Pancreas (tissue), 10 donors: ENCODE measurements at regions not wholly inside any gene's neighbourhood (a gene's known extent, or its start where the extent isn't known, plus 50 kb on each side); places are given as distances from the start of the nearest gene placed in this dataset.

ENCODE experiments used
- ATAC-seq, 4 donors: fragments of 200-7000 bp; cut with Tn5 transposase; one replicate each; pipeline versions ENCODE4 v1.8.0 to v1.9.1; 2020; ENCODE audit warnings: mild to moderate bottlenecking in 4 of 4, moderate library complexity in 4 of 4
- DNase-seq, 6 donors: peaks; one replicate each; pipeline ENCODE4 v3.0.0-alpha.2; 2020
- FAIRE-seq: peaks from 2 replicates; lab custom pipeline; 2012; peaks lifted over from hg19 to GRCh38; lab: Jason Lieb, UNC
- H3K27ac ChIP-seq, 4 donors: fragments of 200-600 bp; sonication (generic); 1 replicate in 3 of 4; 2 replicates in 1 of 4; pipeline versions ENCODE4 v1.5.0 to v1.8.0; 2020
- H3K27me3 ChIP-seq, 4 donors: fragments of 200-600 bp; one replicate each; pipeline ENCODE4 v1.8.0; 2021
- H3K36me3 ChIP-seq, 3 donors: fragments of 200-600 bp; sonication (generic) in 1 of 3; one replicate each; pipeline versions ENCODE4 v1.5.0 to v1.8.0; 2020 to 2021
- H3K4me1 ChIP-seq, 3 donors: fragments of 200-600 bp; one replicate each; pipeline ENCODE4 v1.8.0; 2021
- H3K4me3 ChIP-seq, 4 donors: fragments of 200-600 bp; sonication (generic) in 2 of 4; one replicate each; pipeline versions ENCODE4 v1.5.0 to v1.8.0; 2020 to 2021
- H3K9me3 ChIP-seq, 4 donors: fragments of 200-600 bp; one replicate each; pipeline ENCODE4 v1.8.0; 2021
- CTCF ChIP-seq, 4 donors: fragments of 200-600 bp; sonication (generic) in 3 of 4; IDR thresholded peaks; one replicate each; pipeline versions ENCODE4 v1.5.0 to v1.8.0; 2021; ENCODE audit warnings: antibody characterized with exemption in 4 of 4
- WGBS, 2 donors: extraction: QIAGEN DNeasy Blood & Tissue Kit; methylation state at CpG; one replicate each; pipeline ENCODE4 v1.1.7; 2013; 5-methylcytosine and 5-hydroxymethylcytosine counted together
- intact Hi-C, 3 donors: fragments of 100-400 bp; cut with DNase I; formaldehyde crosslinking; loops; one replicate each; pipeline versions ENCODE4 v1.11.1 to v1.14.2; 2022
- donor health status: healthy with polysubstance abuse.
- donor health status: DM: no; HTN: no; CAD: no; lungs with moderate emphysema.
- donor health status: DM: no; HTN: no; CAD: no.
- donor health status: control.
- donor health status: control.
- donor health status: Bipolar disorder and iron deficiency.
- donor health status: DM: yes; HTN: yes; CAD: no.
- donor health status: DM: no; HTN: no; CAD: no.
- donor health status: DM: no; HTN: no; CAD: no.
- donor health status: DM: yes; HTN: yes; CAD: no.

DNA sequence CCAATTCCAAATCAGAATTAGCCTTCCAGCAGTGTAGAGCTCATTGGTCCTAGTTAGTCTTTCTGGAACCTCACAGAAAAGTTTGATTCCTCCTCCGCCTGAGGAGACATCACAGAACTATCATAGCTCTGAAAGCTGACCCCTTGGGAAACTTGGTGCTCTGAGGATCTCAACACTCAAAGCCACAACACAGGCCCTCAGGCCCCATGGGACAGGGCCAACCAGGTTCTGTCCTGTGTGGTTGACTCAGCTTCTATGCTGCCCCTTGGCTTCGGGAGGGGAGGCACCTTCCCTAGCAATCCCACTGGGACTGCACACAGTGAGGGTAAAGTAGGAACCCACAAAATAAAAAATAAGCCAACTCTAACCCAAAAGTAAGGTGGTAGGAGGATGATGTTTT lies 237.5 kb upstream of the ECI2 start:
- Histone ChIP-seq H3K9me3 (no peaks in the 10 kb centered on the region), H3K4me3 (no peak overlapping the region), H3K27ac (no peak overlapping the region), H3K4me1 (no peaks in the 10 kb centered on the region), H3K27me3 (no peaks in the 10 kb centered on the region), H3K36me3 (no peaks in the 10 kb centered on the region)
- no peak for TF ChIP-seq CTCF (IDR thresholded peaks at IDR 0.05)
- 90 to 96% methylated on average over 2 of the region's 2 CpGs for WGBS, 2 donors
- intact Hi-C loops, result no loop called here
- DNase-seq, result no peak
- no peak for FAIRE-seq
- ATAC-seq, result no peak

DNA sequence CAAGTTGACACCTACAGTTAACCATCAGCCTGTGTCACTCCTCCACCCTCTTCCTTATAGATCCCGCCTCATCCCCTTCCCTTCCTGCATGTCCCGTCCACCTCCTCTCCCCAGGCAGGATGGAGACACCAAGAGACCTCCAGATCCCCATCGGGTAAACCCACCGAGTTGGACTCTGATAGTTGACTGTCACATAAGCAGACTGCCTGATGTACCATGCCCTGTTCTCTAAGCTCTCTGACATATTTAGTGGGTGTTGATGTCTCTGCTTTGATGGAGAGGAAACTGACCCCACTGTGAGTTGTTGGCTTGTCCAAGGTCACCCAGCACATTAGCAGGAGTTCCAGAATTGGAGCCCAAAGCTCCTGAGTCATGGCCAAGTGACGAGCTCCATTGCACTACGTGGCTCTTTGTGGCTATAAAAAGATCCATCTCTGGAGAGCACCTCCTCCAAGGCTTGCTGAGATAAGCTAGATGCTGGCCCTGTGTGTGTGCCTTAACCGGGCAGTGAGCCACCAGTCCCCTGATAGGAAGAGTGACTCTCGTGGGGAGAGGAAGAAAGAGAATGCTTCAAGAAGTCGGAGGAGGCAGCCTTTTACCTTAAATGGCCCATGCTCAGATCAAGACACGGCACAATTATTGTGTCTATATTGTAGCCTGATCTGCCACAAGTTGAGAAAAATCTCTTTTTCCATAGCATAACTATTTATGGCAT lies 236.0 kb upstream of the ECI2 start:
- no peak overlapping the region for H3K27ac ChIP-seq
- intact Hi-C loops, result no loop called here
- no peaks in the 10 kb centered on the region for H3K27me3 ChIP-seq
- WGBS, 2 donors, result 47 to 51% methylated on average over 10 of the region's 10 CpGs
- DNase-seq, result no peak
- H3K9me3 ChIP-seq, result no peaks in the 10 kb centered on the region
- no peak overlapping the region for H3K4me3 ChIP-seq
- ATAC-seq, result peak in 3 of 4 donors; percentile 21 to 49 (median 30)
- H3K4me1 ChIP-seq, result no peaks in the 10 kb centered on the region
- no peak for TF ChIP-seq CTCF (IDR thresholded peaks at IDR 0.05)
- FAIRE-seq, result no peak
- no peaks in the 10 kb centered on the region for H3K36me3 ChIP-seq

GRCh38 chr6:4370066-4370465 lies 234.7 kb upstream of the ECI2 start:
- Histone ChIP-seq H3K36me3 (no peaks in the 10 kb centered on the region), H3K9me3 (no peaks in the 10 kb centered on the region), H3K27ac (no peak overlapping the region), H3K27me3 (no peaks in the 10 kb centered on the region), H3K4me3 (no peak overlapping the region), H3K4me1 (no peaks in the 10 kb centered on the region)
- FAIRE-seq (no peak), DNase-seq (no peak), ATAC-seq (peak in 2 of 4 donors; percentile 20 to 42)
- WGBS, 2 donors, result 56 to 63% methylated on average over 3 of the region's 3 CpGs
- no peak for TF ChIP-seq CTCF (IDR thresholded peaks at IDR 0.05)
- intact Hi-C loops, result no loop called here

GRCh38 chr6:4369616-4370015 lies 234.2 kb upstream of the ECI2 start:
- intact Hi-C loops, result no loop called here
- TF ChIP-seq CTCF (IDR thresholded peaks at IDR 0.05), result no peak
- Histone ChIP-seq H3K9me3 (no peaks in the 10 kb centered on the region), H3K4me3 (no peak overlapping the region), H3K4me1 (no peaks in the 10 kb centered on the region), H3K27me3 (no peaks in the 10 kb centered on the region), H3K27ac (no peak overlapping the region), H3K36me3 (no peaks in the 10 kb centered on the region)
- peak in 1 of 4 donors; percentile 23 for ATAC-seq
- no peak for FAIRE-seq
- WGBS, 2 donors, result 76 to 79% methylated on average over 4 of the region's 4 CpGs
- no peak for DNase-seq

- intact Hi-C loops, result no loop called here
- FAIRE-seq (no peak), DNase-seq (no peak), ATAC-seq (no peak)
- Histone ChIP-seq H3K36me3 (no peaks in the 10 kb centered on the region), H3K4me3 (no peak overlapping the region), H3K27me3 (no peaks in the 10 kb centered on the region), H3K4me1 (no peaks in the 10 kb centered on the region), H3K9me3 (no peaks in the 10 kb centered on the region), H3K27ac (no peak overlapping the region)
- no peak for TF ChIP-seq CTCF (IDR thresholded peaks at IDR 0.05)
Measured at GRCh38 chr6:4368649-4369048, 233.3 kb upstream of the ECI2 start.
